ENCODE measurements at regions not wholly inside any gene's neighbourhood (a gene's known extent, or its start where the extent isn't known, plus 50 kb on each side); places are given as distances from the start of the nearest gene placed in this dataset.

DNA sequence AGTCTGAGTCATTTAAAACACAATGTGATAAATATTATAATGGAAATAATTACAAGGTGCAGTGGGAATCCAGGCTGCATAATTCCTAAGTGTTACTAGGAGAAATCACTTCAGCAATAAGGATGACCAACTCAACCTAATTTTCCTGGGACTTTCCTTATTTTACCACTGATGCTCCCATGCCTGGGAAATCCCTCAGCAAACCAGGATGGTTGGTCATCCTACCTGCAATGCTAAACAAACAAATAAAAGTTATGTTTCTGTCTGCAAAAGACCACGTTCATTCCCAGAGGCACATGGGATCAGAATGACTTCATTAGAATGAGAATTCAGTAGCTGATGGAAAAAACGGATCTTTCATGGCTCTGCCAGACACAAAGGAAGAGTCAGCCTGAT is 130.8 kb upstream of the RAP1B start:
- TF ChIP-seq, protein P1, sequence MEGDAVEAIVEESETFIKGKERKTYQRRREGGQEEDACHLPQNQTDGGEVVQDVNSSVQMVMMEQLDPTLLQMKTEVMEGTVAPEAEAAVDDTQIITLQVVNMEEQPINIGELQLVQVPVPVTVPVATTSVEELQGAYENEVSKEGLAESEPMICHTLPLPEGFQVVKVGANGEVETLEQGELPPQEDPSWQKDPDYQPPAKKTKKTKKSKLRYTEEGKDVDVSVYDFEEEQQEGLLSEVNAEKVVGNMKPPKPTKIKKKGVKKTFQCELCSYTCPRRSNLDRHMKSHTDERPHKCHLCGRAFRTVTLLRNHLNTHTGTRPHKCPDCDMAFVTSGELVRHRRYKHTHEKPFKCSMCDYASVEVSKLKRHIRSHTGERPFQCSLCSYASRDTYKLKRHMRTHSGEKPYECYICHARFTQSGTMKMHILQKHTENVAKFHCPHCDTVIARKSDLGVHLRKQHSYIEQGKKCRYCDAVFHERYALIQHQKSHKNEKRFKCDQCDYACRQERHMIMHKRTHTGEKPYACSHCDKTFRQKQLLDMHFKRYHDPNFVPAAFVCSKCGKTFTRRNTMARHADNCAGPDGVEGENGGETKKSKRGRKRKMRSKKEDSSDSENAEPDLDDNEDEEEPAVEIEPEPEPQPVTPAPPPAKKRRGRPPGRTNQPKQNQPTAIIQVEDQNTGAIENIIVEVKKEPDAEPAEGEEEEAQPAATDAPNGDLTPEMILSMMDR (IDR thresholded peaks at IDR 0.05): no peak
- TF ChIP-seq POLR2AphosphoS5 (IDR thresholded peaks at IDR 0.05; ENCODE audit: insufficient read depth in 1 of 2, low read depth in 1 of 2) (no peak), POLR2A (IDR thresholded peaks at IDR 0.05) (no peak)
